ENCODE measurements at regions not wholly inside any gene's neighbourhood (a gene's known extent, or its start where the extent isn't known, plus 50 kb on each side); places are given as distances from the start of the nearest gene placed in this dataset.

GRCh38 chr18:51266773-51267172 lies 69.3 kb upstream of the MEX3C start:
- H3K9me3 ChIP-seq (ENCODE audit: control insufficient read depth in 4 of 4, insufficient read depth in 3 of 4, low read length in 3 of 4): no peaks in the 10 kb centered on the region
- WGBS, 2 donors: 74 to 78% methylated on average over 4 of the region's 4 CpGs

DNA sequence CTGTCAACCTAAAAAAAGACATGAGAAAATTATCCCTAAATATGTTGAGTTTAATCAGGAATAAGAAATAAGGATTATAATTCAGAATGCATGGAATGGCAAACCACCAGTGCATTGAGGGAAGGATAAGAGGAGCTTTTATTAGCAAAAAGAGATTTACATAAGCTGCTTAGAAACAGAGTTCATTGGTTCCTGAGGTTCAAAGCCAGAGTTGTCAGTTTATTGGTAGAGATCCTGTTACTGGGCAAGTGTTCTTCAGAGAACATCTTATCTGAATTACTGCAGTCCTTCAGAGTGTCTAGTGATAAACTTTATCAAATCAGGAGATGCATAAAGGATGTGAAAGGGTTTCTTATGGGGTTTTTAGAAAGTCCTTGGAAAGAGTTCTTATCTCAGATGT lies 76.0 kb upstream of the MEX3C start:
- Histone ChIP-seq H3K4me3 (no peak overlapping the region), H3K9ac (ENCODE audit: insufficient read depth in 1 of 2, low read length in 2 of 2) (no peak overlapping the region), H3K36me3 (ENCODE audit: control insufficient read depth in 4 of 4, insufficient read depth in 4 of 4, low read length in 4 of 4) (no peaks in the 10 kb centered on the region), H3K27me3 (ENCODE audit: control insufficient read depth in 3 of 3, insufficient read depth in 3 of 3, low read length in 2 of 3) (no peaks in the 10 kb centered on the region), H3K4me1 (ENCODE audit: control insufficient read depth in 5 of 5, insufficient read depth in 5 of 5, low read length in 5 of 5) (peaks cover 0 to 11% (median 4%) of the 10 kb centered on the region in 5 donors), H3K9me3 (ENCODE audit: control insufficient read depth in 4 of 4, insufficient read depth in 3 of 4, low read length in 3 of 4) (no peaks in the 10 kb centered on the region), H3K27ac (ENCODE audit: low read depth in 1 of 2, low read length in 1 of 2) (no peak overlapping the region)
- no peak for TF ChIP-seq CTCF (IDR thresholded peaks at IDR 0.05; ENCODE audit: control extremely low read depth, extremely low read depth)
- peak in 1 of 3 donors; percentile 10 for DNase-seq
- no peak for ATAC-seq (ENCODE audit: insufficient read depth, low FRiP score)

More at GRCh38 chr18:51266773-51267172, 69.3 kb upstream of the MEX3C start:
- no peaks in the 10 kb centered on the region for H3K4me1 ChIP-seq (ENCODE audit: control insufficient read depth in 5 of 5, insufficient read depth in 5 of 5, low read length in 5 of 5)
- DNase-seq: no peak
- no peaks in the 10 kb centered on the region for H3K36me3 ChIP-seq (ENCODE audit: control insufficient read depth in 4 of 4, insufficient read depth in 4 of 4, low read length in 4 of 4)
- H3K27ac ChIP-seq (ENCODE audit: low read depth in 1 of 2, low read length in 1 of 2): no peak overlapping the region
- H3K27me3 ChIP-seq (ENCODE audit: control insufficient read depth in 3 of 3, insufficient read depth in 3 of 3, low read length in 2 of 3): no peaks in the 10 kb centered on the region
- H3K9ac ChIP-seq (ENCODE audit: insufficient read depth in 1 of 2, low read length in 2 of 2): no peak overlapping the region
- no peak for TF ChIP-seq CTCF (IDR thresholded peaks at IDR 0.05; ENCODE audit: control extremely low read depth, extremely low read depth)
- no peak for ATAC-seq (ENCODE audit: insufficient read depth, low FRiP score)
- no peak overlapping the region for H3K4me3 ChIP-seq

DNA sequence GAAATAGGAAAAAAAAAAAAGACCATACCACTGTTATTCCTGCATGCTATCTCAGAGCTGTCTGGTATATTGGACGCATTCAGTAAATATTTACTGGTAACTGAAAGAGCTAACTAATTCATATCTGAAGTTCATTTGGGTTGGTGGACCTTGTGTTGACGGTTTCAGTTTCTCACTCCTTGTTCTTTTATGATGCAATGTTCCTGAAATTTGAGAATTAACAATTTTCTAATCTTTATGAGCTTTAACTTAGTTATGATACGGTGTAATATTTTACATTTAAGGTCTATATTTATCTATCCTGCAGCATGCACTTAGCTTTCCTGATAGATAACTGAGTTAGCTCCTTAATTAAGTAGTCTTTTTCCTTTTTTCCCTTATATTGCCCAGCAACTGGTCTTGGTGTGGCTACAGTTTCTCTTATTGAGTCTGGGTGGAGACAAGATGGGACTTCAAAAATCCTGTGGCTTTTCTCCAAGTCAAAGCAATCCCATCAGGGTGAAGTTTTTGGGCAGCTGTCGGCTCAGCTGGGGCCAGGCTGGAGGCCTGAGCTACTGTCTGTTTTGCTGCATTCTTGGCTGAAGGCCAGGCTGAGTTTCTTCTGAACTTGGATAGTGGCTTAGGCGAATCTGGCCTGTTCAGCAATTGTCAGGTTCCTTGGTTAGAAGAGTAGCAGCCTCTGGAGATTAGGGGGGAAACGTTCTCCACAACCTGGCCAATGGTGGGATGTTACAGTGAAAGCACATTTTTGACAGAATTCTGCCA lies 78.4 kb upstream of the MEX3C start:
- 74 to 87% methylated on average over 6 of the region's 6 CpGs for WGBS, 2 donors
- Histone ChIP-seq H3K4me1 (ENCODE audit: control insufficient read depth in 5 of 5, insufficient read depth in 5 of 5, low read length in 5 of 5) (peaks cover 0 to 11% (median 4%) of the 10 kb centered on the region in 5 donors), H3K9me3 (ENCODE audit: control insufficient read depth in 4 of 4, insufficient read depth in 3 of 4, low read length in 3 of 4) (no peaks in the 10 kb centered on the region), H3K9ac (ENCODE audit: insufficient read depth in 1 of 2, low read length in 2 of 2) (no peak overlapping the region), H3K36me3 (ENCODE audit: control insufficient read depth in 4 of 4, insufficient read depth in 4 of 4, low read length in 4 of 4) (no peaks in the 10 kb centered on the region), H3K27ac (ENCODE audit: low read depth in 1 of 2, low read length in 1 of 2) (no peak overlapping the region), H3K4me3 (no peak overlapping the region), H3K27me3 (ENCODE audit: control insufficient read depth in 3 of 3, insufficient read depth in 3 of 3, low read length in 2 of 3) (no peaks in the 10 kb centered on the region)
- TF ChIP-seq CTCF (IDR thresholded peaks at IDR 0.05; ENCODE audit: control extremely low read depth, extremely low read depth): no peak
- DNase-seq (peak; percentile 74 to 79 (median 75)), ATAC-seq (ENCODE audit: insufficient read depth, low FRiP score) (no peak)

All from lung (tissue), 11 donors.